H9 (cell line): ENCODE measurements at regions not wholly inside any gene's neighbourhood (a gene's known extent, or its start where the extent isn't known, plus 50 kb on each side); places are given as distances from the start of the nearest gene placed in this dataset.

Source experiments
- DNase-seq: peaks from one replicate; pipeline ENCODE4 v3.0.0-alpha.2; 2017
- H2AFZ ChIP-seq: one replicate; pipeline ENCODE4 v1.6.1; 2013; ENCODE audit warnings: mild to moderate bottlenecking, low read length, control low read depth, moderate library complexity
- H2AK5ac ChIP-seq: 2 replicates; pipeline ENCODE4 v1.6.1; 2013; ENCODE audit warnings: low read length, control low read depth, mixed read lengths; ENCODE audit not compliant: insufficient read length
- H2BK120ac ChIP-seq: one replicate; pipeline ENCODE4 v1.6.1; 2013; ENCODE audit warnings: low read depth, mild to moderate bottlenecking, low read length, control low read depth, inconsistent platforms; ENCODE audit not compliant: poor library complexity, severe bottlenecking
- H2BK12ac ChIP-seq: 2 replicates; pipeline ENCODE4 v1.6.1; 2013; ENCODE audit warnings: low read length, control low read depth, mixed read lengths, low read depth; ENCODE audit not compliant: insufficient read length
- H2BK15ac ChIP-seq: 2 replicates; pipeline ENCODE4 v1.6.1; 2013; ENCODE audit warnings: low read depth, low read length, control low read depth
- H2BK20ac ChIP-seq: one replicate; pipeline ENCODE4 v1.6.1; 2013; ENCODE audit warnings: low read depth, mild to moderate bottlenecking, low read length, control low read depth, inconsistent platforms; ENCODE audit not compliant: poor library complexity, severe bottlenecking
- H2BK5ac ChIP-seq: 2 replicates; pipeline ENCODE4 v1.6.1; 2013; ENCODE audit warnings: low read length, control low read depth, mixed read lengths; ENCODE audit not compliant: insufficient read length
- H3K14ac ChIP-seq: 2 replicates; pipeline ENCODE4 v1.6.1; 2013; ENCODE audit warnings: low read length, control low read depth; ENCODE audit not compliant: insufficient read depth
- H3K18ac ChIP-seq: 2 replicates; pipeline ENCODE4 v1.6.1; 2013; ENCODE audit warnings: low read depth, mild to moderate bottlenecking, mixed read lengths, low read length, control low read depth; ENCODE audit not compliant: insufficient read length
- H3K23ac ChIP-seq: 2 replicates; pipeline ENCODE4 v1.6.1; 2013; ENCODE audit warnings: low read length, control low read depth, mixed read lengths, low read depth; ENCODE audit not compliant: insufficient read length
- H3K23me2 ChIP-seq: 2 replicates; pipeline ENCODE4 v1.6.1; 2013; ENCODE audit warnings: low read depth, mild to moderate bottlenecking, mixed read lengths, low read length, control low read depth; ENCODE audit not compliant: insufficient read length, poor library complexity, severe bottlenecking
- H3K27ac ChIP-seq: 2 replicates; pipeline ENCODE4 v1.5.1; 2013; ENCODE audit warnings: low read length, control low read depth, mixed read lengths, low read depth; ENCODE audit not compliant: insufficient read length
- H3K27me3 ChIP-seq: 2 replicates; pipeline ENCODE4 v1.6.1; 2013; ENCODE audit warnings: low read length, control low read depth, inconsistent platforms; ENCODE audit not compliant: insufficient read depth
- H3K4ac ChIP-seq: 2 replicates; pipeline ENCODE4 v1.6.1; 2013; ENCODE audit warnings: low read depth, mild to moderate bottlenecking, control low read depth, inconsistent platforms, low read length, moderate library complexity
- H3K4me1 ChIP-seq: 2 replicates; pipeline ENCODE4 v1.6.1; 2013; ENCODE audit warnings: low read length, control low read depth, inconsistent platforms; ENCODE audit not compliant: insufficient read depth
- H3K4me2 ChIP-seq: 2 replicates; pipeline ENCODE4 v1.6.1; 2013; ENCODE audit warnings: low read length, control low read depth, mixed read lengths; ENCODE audit not compliant: insufficient read length, insufficient read depth
- H3K56ac ChIP-seq: 2 replicates; pipeline ENCODE4 v1.6.1; 2013; ENCODE audit warnings: low read depth, mild to moderate bottlenecking, mixed read lengths, low read length, control low read depth; ENCODE audit not compliant: insufficient read length
- H3K79me1 ChIP-seq: 2 replicates; pipeline ENCODE4 v1.6.1; 2013; ENCODE audit warnings: low read depth, mild to moderate bottlenecking, moderate library complexity, low read length, control low read depth, inconsistent platforms; ENCODE audit not compliant: insufficient read depth, poor library complexity, severe bottlenecking
- H3K79me2 ChIP-seq: 2 replicates; pipeline ENCODE4 v1.6.1; 2013; ENCODE audit warnings: low read length, control low read depth, inconsistent platforms; ENCODE audit not compliant: insufficient read depth
- H3K9ac ChIP-seq: 2 replicates; pipeline ENCODE4 v1.6.1; 2013; ENCODE audit warnings: low read length, control low read depth, mixed read lengths; ENCODE audit not compliant: insufficient read length; ENCODE audit errors: extremely low read depth
- H3K9me3 ChIP-seq: one replicate; pipeline ENCODE4 v1.6.1; 2013; ENCODE audit warnings: low read depth, low read length, inconsistent platforms; ENCODE audit not compliant: control insufficient read depth
- H3T11ph ChIP-seq: one replicate; pipeline ENCODE4 v1.6.1; 2013; ENCODE audit warnings: mild to moderate bottlenecking, low read length, control low read depth, inconsistent platforms
- H4K20me1 ChIP-seq: one replicate; pipeline ENCODE4 v1.6.1; 2013; ENCODE audit not compliant: control insufficient read depth, insufficient read length, insufficient read depth
- H4K5ac ChIP-seq: 2 replicates; pipeline ENCODE4 v1.6.1; 2013; ENCODE audit warnings: low read depth, mild to moderate bottlenecking, mixed read lengths, low read length, control low read depth; ENCODE audit not compliant: insufficient read length
- H4K8ac ChIP-seq: replicated peaks from 2 replicates; pipeline ENCODE4 v1.6.1; 2013; ENCODE audit warnings: low read length, control low read depth, mixed read lengths, low read depth; ENCODE audit not compliant: insufficient read length
- H4K91ac ChIP-seq: 2 replicates; pipeline ENCODE4 v1.6.1; 2013; ENCODE audit warnings: low read depth, mild to moderate bottlenecking, moderate library complexity, mixed read lengths, low read length, control low read depth; ENCODE audit not compliant: insufficient read length
- H3K27ac Mint-ChIP-seq, 3 experiments: 2 replicates in 2 of 3; 3 replicates in 1 of 3; pipeline ENCODE4 v1.8.0; 2020 to 2021; ENCODE audit warnings: mixed read lengths in 3 of 3, mild to moderate bottlenecking in 1 of 3, moderate library complexity in 1 of 3
- H3K27me3 Mint-ChIP-seq: 2 replicates; pipeline ENCODE4 v1.8.0; 2021; ENCODE audit warnings: low read depth, mild to moderate bottlenecking, moderate library complexity, mixed read lengths
- H3K36me3 Mint-ChIP-seq, 3 experiments: 2 replicates in 2 of 3; 3 replicates in 1 of 3; pipeline ENCODE4 v1.8.0; 2020 to 2021; ENCODE audit warnings: low read depth in 3 of 3, mixed read lengths in 3 of 3; ENCODE audit not compliant: insufficient read depth in 1 of 3
- H3K4me1 Mint-ChIP-seq, 2 experiments: 2 replicates each; pipeline ENCODE4 v1.8.0; 2020; ENCODE audit warnings: mixed read lengths in 2 of 2
- H3K4me3 Mint-ChIP-seq, 2 experiments: 2 replicates in 1 of 2; 3 replicates in 1 of 2; pipeline ENCODE4 v1.8.0; 2020 to 2021; ENCODE audit warnings: mild to moderate bottlenecking in 2 of 2, mixed read lengths in 2 of 2, moderate library complexity in 1 of 2
- H3K9me3 Mint-ChIP-seq, 2 experiments: 2 replicates in 1 of 2; 3 replicates in 1 of 2; pipeline ENCODE4 v1.8.0; 2020; ENCODE audit warnings: mild to moderate bottlenecking in 2 of 2, mixed read lengths in 2 of 2, moderate library complexity in 1 of 2
- CTCF ChIP-seq: fragments of 200-600 bp; sonication (generic); conservative IDR thresholded peaks from 3 replicates; pipeline ENCODE4 v1.8.0; 2021; ENCODE audit warnings: antibody characterized with exemption, mild to moderate bottlenecking
- WGBS: extraction: QIAGEN DNeasy Blood & Tissue Kit; methylation state at CpG from one replicate; pipeline ENCODE4 v1.1.7; 2013; ENCODE audit warnings: missing lambda C conversion rate, low lambda C conversion rate, mixed read lengths; ENCODE audit not compliant: insufficient read length; ENCODE audit errors: extremely low coverage; 5-methylcytosine and 5-hydroxymethylcytosine counted together

DNA sequence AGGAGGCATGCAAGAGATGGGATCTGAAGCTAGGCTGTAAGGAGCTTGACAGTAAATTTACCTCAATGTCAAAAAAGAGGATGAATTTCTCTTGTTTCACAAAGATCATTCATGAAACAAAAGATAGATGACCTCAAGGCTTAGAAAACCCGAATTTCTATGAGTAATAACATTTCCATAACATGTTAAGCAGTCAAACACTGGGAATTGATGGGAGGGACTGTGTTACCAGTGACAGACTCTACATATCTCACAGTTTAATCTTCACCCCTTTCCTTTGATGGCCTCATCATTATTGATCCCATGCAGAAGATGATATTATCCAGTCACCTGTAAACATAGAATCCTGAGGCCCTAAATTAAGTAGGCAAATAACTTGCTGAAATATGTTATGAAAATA is 53.5 kb upstream of the VGLL3 start:
- no peak for TF ChIP-seq CTCF
- Histone ChIP-seq H2AFZ (no peak overlapping the region), H3K27ac (no peak overlapping the region), H2BK20ac (no peak overlapping the region), H2BK12ac (no peak overlapping the region), H3K18ac (no peak overlapping the region), H3K27me3 (no peaks in the 10 kb centered on the region), H3K4ac (no peak overlapping the region), H4K91ac (no peak overlapping the region), H4K5ac (no peak overlapping the region), H3K14ac (no peak overlapping the region), H3K23ac (no peak overlapping the region), H2BK5ac (no peak overlapping the region), H3K79me2 (no peaks in the 10 kb centered on the region), H3T11ph (no peak overlapping the region), H3K4me1 (no peaks in the 10 kb centered on the region), H2AK5ac (no peak overlapping the region), H4K20me1 (no peaks in the 10 kb centered on the region), H3K4me2 (no peak overlapping the region), H4K8ac (no peak overlapping the region), H3K79me1 (no peaks in the 10 kb centered on the region), H3K56ac (no peak overlapping the region), H2BK15ac (no peak overlapping the region), H3K23me2 (no peaks in the 10 kb centered on the region), H3K9ac (no peak overlapping the region), H2BK120ac (no peak overlapping the region), H3K9me3 (no peaks in the 10 kb centered on the region)
- no peak for DNase-seq
- Mint-ChIP-seq H3K4me1 (no peaks in the 10 kb centered on the region), H3K27ac (no peak overlapping the region), H3K36me3 (no peaks in the 10 kb centered on the region), H3K27me3 (no peaks in the 10 kb centered on the region), H3K9me3 (no peaks in the 10 kb centered on the region; a peak in 1 of 5 replicates), H3K4me3 (no peak overlapping the region)
- no CpG with 5 or more reads among the region's 1 CpG for WGBS
